Panc1 (cell line): ENCODE measurements at regions not wholly inside any gene's neighbourhood (a gene's known extent, or its start where the extent isn't known, plus 50 kb on each side); places are given as distances from the start of the nearest gene placed in this dataset.

Experiments
- CTCF ChIP-seq: fragments of 450-650 bp; IDR thresholded peaks from 2 replicates; pipeline ENCODE4 v1.5.1; 2017; ENCODE audit warnings: mild to moderate bottlenecking
- SIN3A ChIP-seq: IDR thresholded peaks from 2 replicates; pipeline ENCODE4 v1.6.1; 2012; ENCODE audit warnings: low read depth, mild to moderate bottlenecking, low read length, moderate library complexity, borderline replicate concordance; ENCODE audit not compliant: insufficient read depth

DNA sequence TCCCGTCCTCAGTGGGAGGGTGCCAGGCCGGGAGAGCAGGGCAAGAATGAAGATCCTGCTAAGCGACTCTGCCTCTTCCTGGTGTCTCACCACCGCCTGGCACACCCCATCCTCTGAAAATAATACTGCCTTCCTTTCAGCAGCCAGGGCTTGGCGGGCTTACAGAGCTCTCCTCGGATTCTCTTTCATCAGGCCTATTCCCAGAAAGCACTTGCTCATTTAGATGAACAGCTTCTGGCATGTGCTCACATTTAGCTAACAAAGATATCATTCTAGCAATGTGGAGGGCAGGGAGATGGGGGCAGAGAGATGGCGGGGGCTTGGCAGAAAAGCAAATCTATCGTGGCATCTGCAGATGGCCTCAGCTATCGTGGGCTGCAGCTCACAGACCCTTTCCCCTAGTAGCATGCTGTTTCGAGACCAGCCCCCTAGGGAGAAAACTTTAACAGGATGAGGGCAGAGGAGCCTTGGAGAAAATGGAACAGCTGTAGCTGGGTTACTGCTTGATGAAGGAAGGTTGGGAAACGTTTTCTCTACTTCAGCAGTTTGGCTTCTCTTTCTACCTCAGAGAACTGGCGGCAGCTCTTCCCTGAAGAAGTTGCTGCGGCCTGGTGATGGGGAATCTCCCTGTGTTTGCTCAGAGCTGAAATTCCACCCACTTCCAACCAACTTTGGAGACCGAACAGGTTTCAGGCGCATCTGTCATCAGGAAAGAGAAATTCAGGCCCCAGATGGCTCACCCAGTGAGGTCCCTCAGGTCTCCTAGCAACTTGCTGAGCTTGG lies 102.1 kb downstream of the TMEM174 start:
- no peak for TF ChIP-seq CTCF
- no peak for TF ChIP-seq SIN3A
